GM12878 (cell line): ENCODE measurements at regions not wholly inside any gene's neighbourhood (a gene's known extent, or its start where the extent isn't known, plus 50 kb on each side); places are given as distances from the start of the nearest gene placed in this dataset.

Source experiments
- ATAC-seq: fragments of 200-7000 bp; cut with Tn5 transposase; 3 replicates; pipeline ENCODE4 v1.9.1; 2020; ENCODE audit warnings: mild to moderate bottlenecking, moderate library complexity
- BruUV-seq: library from RNA; stranded (reverse); fragments of 400-500 nt; replicated peaks from 2 replicates; lab custom pipeline; 2021; lab: Mats Ljungman, UMichigan
- CTCF ChIA-PET: fragments of 300-600 bp; sonication (Branson Sonifier 250); formaldehyde crosslinking; extraction: SDS; loops from one replicate; lab custom pipeline; 2021; ENCODE audit warnings: inconsistent platforms; lab: Yijun Ruan, JAX
- POLR2A ChIA-PET: fragments of 350-600 bp; formaldehyde crosslinking; extraction: SDS; loops from one replicate; lab custom pipeline; 2021; ENCODE audit warnings: inconsistent platforms; lab: Charles Lee
- RAD21 ChIA-PET: fragments of 300-600 bp; sonication (Branson Sonifier 250); formaldehyde crosslinking; loops from one replicate; lab custom pipeline; 2023; ENCODE audit warnings: antibody characterized with exemption; ENCODE audit not compliant: unreplicated experiment; lab: Charles Lee
- SMC1A ChIA-PET: fragments of 300-600 bp; sonication (Branson Sonifier 250); formaldehyde crosslinking; loops from one replicate; lab custom pipeline; 2023; ENCODE audit not compliant: unreplicated experiment, uncharacterized antibody; lab: Charles Lee
- DNase-seq: peaks from one replicate; pipeline ENCODE4 v3.0.0-alpha.2; 2011; ENCODE audit warnings: low read depth, low spot score
- FAIRE-seq: peaks from 3 replicates; lab custom pipeline; 2011; peaks lifted over from hg19 to GRCh38; lab: Jason Lieb, UNC
- H2AFZ ChIP-seq: 2 replicates; pipeline ENCODE4 v1.6.0; 2011; ENCODE audit warnings: low read depth, low read length, control low read depth; ENCODE audit not compliant: control insufficient read depth
- H3K27ac ChIP-seq: 2 replicates; pipeline ENCODE4 v1.5.1; 2011; ENCODE audit warnings: control low read depth; ENCODE audit not compliant: control insufficient read depth, insufficient read depth
- H3K27me3 ChIP-seq, 2 experiments: replicated peaks in 1 of 2; 2 replicates each; pipeline versions ENCODE4 v1.6.0 to v1.6.1; 2011; ENCODE audit warnings: low read length in 1 of 2; ENCODE audit not compliant: control insufficient read depth in 2 of 2, insufficient read depth in 2 of 2
- H3K36me3 ChIP-seq, 2 experiments: 2 replicates each; pipeline ENCODE4 v1.5.1; 2011; ENCODE audit warnings: low read length in 1 of 2; ENCODE audit not compliant: control insufficient read depth in 2 of 2, insufficient read depth in 2 of 2
- H3K4me1 ChIP-seq: 2 replicates; pipeline ENCODE4 v1.6.1; 2011; ENCODE audit warnings: mild to moderate bottlenecking, low read length, moderate library complexity, mixed read lengths; ENCODE audit not compliant: control insufficient read depth, insufficient read depth
- H3K4me2 ChIP-seq: 2 replicates; pipeline ENCODE4 v1.6.0; 2011; ENCODE audit warnings: control low read depth; ENCODE audit not compliant: control insufficient read depth, insufficient read depth
- H3K4me3 ChIP-seq: fragments of 200-600 bp; sonication (generic); 2 replicates; pipeline ENCODE4 v1.5.1; 2016
- H3K79me2 ChIP-seq: 2 replicates; pipeline ENCODE4 v1.6.0; 2011; ENCODE audit warnings: low read length; ENCODE audit not compliant: control insufficient read depth, insufficient read depth
- H3K9ac ChIP-seq: 2 replicates; pipeline ENCODE4 v1.8.0; 2011; ENCODE audit warnings: low read length, control low read depth, mixed read lengths; ENCODE audit not compliant: control insufficient read depth, insufficient read depth
- H3K9me3 ChIP-seq: replicated peaks from 3 replicates; pipeline ENCODE4 v1.5.1; 2011; ENCODE audit warnings: mild to moderate bottlenecking, low read length; ENCODE audit not compliant: control insufficient read depth, insufficient read depth
- H4K20me1 ChIP-seq: 2 replicates; pipeline ENCODE4 v1.6.0; 2011; ENCODE audit not compliant: control insufficient read depth, insufficient read depth
- BCLAF1 ChIP-seq: fragments of 450-650 bp; IDR thresholded peaks from 2 replicates; pipeline ENCODE4 v1.6.1; 2017; ENCODE audit warnings: antibody characterized with exemption, mild to moderate bottlenecking, moderate library complexity
- BRCA1 ChIP-seq: IDR thresholded peaks from 2 replicates; pipeline ENCODE4 v1.6.1; 2011; ENCODE audit warnings: low read depth, low read length, improper control_type of control experiment
- HDAC6 ChIP-seq: fragments of 200-600 bp; sonication (generic); IDR thresholded peaks from one replicate; pipeline ENCODE4 v1.8.0; 2017; ENCODE audit warnings: antibody characterized with exemption; ENCODE audit not compliant: unreplicated experiment
- IKZF1 ChIP-seq: fragments of 450-650 bp; conservative IDR thresholded peaks from 2 replicates; pipeline ENCODE4 v1.6.1; 2017; ENCODE audit warnings: antibody characterized with exemption, mild to moderate bottlenecking
- LARP7 ChIP-seq: fragments of 450-650 bp; IDR thresholded peaks from 2 replicates; pipeline ENCODE4 v1.6.1; 2017; ENCODE audit warnings: mild to moderate bottlenecking
- NFXL1 ChIP-seq: fragments of 450-650 bp; IDR thresholded peaks from 2 replicates; pipeline ENCODE4 v1.6.1; 2017; ENCODE audit warnings: antibody characterized with exemption, mild to moderate bottlenecking, borderline replicate concordance
- RBBP5 ChIP-seq: fragments of 200-600 bp; sonication (generic); conservative IDR thresholded peaks from 2 replicates; pipeline ENCODE4 v1.6.1; 2016
- RELA ChIP-seq: fragments of 450-650 bp; IDR thresholded peaks from 2 replicates; pipeline ENCODE4 v1.8.0; 2014; ENCODE audit warnings: borderline replicate concordance; ENCODE audit not compliant: partially characterized antibody
- TBL1XR1 ChIP-seq: IDR thresholded peaks from 2 replicates; pipeline ENCODE4 v1.6.1; 2012; ENCODE audit warnings: low read depth, low read length, improper control_type of control experiment
- WGBS: methylation state at CpG from one replicate; pipeline ENCODE4 v1.1.6; 2016; ENCODE audit warnings: low lambda C conversion rate; ENCODE audit not compliant: insufficient replicate concordance, insufficient coverage; ENCODE audit errors: missing lambda C conversion rate; 5-methylcytosine and 5-hydroxymethylcytosine counted together
- in situ Hi-C: fragments of 300-500 bp; cut with MboI; formaldehyde crosslinking; loops from 9 replicates; pipeline ENCODE4 v1.14.3; 2018; ENCODE audit warnings: mixed read lengths
- intact Hi-C: fragments of 100-400 bp; cut with micrococcal nuclease; formaldehyde crosslinking; loops from one replicate; pipeline ENCODE4 v1.14.2; 2022; ENCODE audit not compliant: unreplicated experiment
- TF ChIP-seq, protein P1 (sequence below): fragments of 450-650 bp; IDR thresholded peaks from 2 replicates; pipeline ENCODE4 v1.6.1; 2018; ENCODE audit warnings: mild to moderate bottlenecking, low read depth, moderate library complexity; ENCODE audit not compliant: partially characterized antibody

DNA sequence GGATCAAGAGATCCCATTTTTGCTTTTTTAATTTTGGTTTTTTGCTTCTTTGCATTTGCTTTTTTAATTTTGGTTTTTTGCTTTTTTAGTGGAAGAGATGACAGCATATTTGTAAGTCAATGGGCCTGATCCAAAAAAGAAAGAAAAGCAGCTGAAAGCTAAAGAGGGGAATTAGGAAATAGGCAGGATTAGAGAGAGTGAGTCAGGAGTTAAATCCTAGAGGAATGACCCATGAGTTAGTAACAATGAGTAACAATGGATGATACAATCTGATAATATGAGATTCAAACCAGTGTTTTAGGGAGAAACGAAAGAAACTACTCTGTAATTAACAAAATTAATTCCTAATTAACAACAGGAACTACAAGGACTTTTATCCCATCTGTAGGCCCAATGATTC, 111.2 kb upstream of the SGCG start (continued):
- no peak for TF ChIP-seq NFXL1
- TF ChIP-seq, all 136 proteins: peak for 0

DNA sequence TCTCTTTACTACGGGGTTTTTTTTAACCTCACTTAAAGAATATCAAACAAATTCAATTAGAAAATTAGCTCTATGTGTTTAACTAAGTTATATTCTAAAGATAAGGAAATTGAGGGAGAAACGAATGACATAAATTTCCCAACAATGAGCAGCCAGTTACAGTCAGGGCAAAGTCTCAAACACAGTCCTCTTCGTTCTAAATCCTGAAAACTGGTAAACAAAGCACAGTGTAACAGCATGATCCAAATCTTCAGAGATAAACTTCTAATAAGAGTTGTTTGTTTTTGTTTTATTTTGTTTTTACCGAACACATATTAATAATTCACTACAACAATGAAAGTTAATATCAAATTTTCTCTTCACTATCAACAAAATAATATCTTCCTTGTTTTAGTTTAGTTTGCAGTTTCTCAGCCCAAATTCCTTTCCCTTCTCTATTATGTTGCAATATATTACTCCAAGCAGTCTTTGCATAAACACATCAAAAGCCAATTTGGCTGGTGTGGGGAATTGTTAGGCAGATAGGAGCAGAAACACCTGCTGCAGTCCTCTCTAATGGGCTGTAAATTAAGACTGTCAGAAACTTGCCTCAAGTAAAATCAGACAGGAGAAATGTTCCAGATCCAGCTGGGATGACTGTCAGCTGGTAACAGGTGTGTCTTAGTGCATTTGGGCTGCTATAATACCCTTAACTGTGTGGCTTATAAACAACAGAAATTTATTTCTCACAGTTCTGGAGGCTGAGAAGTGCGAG, 106.5 kb upstream of the SGCG start:
- Histone ChIP-seq H3K36me3 (no peaks in the 10 kb centered on the region), H4K20me1 (no peaks in the 10 kb centered on the region), H3K9ac (no peak overlapping the region), H2AFZ (no peak overlapping the region), H3K4me3 (no peak overlapping the region), H3K4me1 (no peaks in the 10 kb centered on the region), H3K27me3 (no peaks in the 10 kb centered on the region), H3K9me3 (no peaks in the 10 kb centered on the region; the same call in 2 of the 3 replicates), H3K27ac (no peak overlapping the region), H3K4me2 (no peak overlapping the region), H3K79me2 (no peaks in the 10 kb centered on the region)
- FAIRE-seq: no peak
- RAD21 ChIA-PET: no interaction called here
- CTCF ChIA-PET: interaction anchor here (1.6 kb wide), 1 partner anchor 14 kb away, joined by 7 read pairs; no protein-coding TSS in a partner anchor
- no peak for TF ChIP-seq LARP7
- in situ Hi-C loops: no loop called here
- POLR2A ChIA-PET: no interaction called here
- no TSS peak for BruUV-seq
- SMC1A ChIA-PET: interaction anchor here (1.1 kb wide), 1 partner anchor 13 kb away, joined by 3 read pairs; no protein-coding TSS in a partner anchor
- intact Hi-C loops: no loop called here
- 14% methylated on average over 5 of the region's 5 CpGs for WGBS
- DNase-seq: no peak
- ATAC-seq: peak; percentile 56

- ChIA-PET CTCF (no interaction called here), POLR2A (no interaction called here), SMC1A (no interaction called here), RAD21 (no interaction called here)
- H3K27me3 ChIP-seq: no peaks in the 10 kb centered on the region
- no peaks in the 10 kb centered on the region for H3K36me3 ChIP-seq
- no peaks in the 10 kb centered on the region for H3K4me1 ChIP-seq
- no peaks in the 10 kb centered on the region for H4K20me1 ChIP-seq
- ATAC-seq (no peak), DNase-seq (no peak), FAIRE-seq (no peak)
- intact Hi-C loops (no loop called here), in situ Hi-C loops (no loop called here)
- H3K9ac ChIP-seq: no peak overlapping the region
- no peaks in the 10 kb centered on the region for H3K9me3 ChIP-seq
- BruUV-seq: no TSS peak
- no peak overlapping the region for H3K4me3 ChIP-seq
- no peak overlapping the region for H2AFZ ChIP-seq
- no peak overlapping the region for H3K4me2 ChIP-seq
- H3K79me2 ChIP-seq: no peaks in the 10 kb centered on the region
- 25% methylated on average over 5 of the region's 5 CpGs for WGBS
- H3K27ac ChIP-seq: no peak overlapping the region
- TF ChIP-seq, protein P1, sequence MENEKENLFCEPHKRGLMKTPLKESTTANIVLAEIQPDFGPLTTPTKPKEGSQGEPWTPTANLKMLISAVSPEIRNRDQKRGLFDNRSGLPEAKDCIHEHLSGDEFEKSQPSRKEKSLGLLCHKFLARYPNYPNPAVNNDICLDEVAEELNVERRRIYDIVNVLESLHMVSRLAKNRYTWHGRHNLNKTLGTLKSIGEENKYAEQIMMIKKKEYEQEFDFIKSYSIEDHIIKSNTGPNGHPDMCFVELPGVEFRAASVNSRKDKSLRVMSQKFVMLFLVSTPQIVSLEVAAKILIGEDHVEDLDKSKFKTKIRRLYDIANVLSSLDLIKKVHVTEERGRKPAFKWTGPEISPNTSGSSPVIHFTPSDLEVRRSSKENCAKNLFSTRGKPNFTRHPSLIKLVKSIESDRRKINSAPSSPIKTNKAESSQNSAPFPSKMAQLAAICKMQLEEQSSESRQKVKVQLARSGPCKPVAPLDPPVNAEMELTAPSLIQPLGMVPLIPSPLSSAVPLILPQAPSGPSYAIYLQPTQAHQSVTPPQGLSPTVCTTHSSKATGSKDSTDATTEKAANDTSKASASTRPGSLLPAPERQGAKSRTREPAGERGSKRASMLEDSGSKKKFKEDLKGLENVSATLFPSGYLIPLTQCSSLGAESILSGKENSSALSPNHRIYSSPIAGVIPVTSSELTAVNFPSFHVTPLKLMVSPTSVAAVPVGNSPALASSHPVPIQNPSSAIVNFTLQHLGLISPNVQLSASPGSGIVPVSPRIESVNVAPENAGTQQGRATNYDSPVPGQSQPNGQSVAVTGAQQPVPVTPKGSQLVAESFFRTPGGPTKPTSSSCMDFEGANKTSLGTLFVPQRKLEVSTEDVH: no peak
- TF ChIP-seq BRCA1: no peak
- TF ChIP-seq TBL1XR1: no peak
- no peak for TF ChIP-seq BCLAF1
- no peak for TF ChIP-seq RELA
- TF ChIP-seq RBBP5: no peak
- no peak for TF ChIP-seq IKZF1
- no peak for TF ChIP-seq HDAC6
These were observed 99.6 kb upstream of the SGCG start for GRCh38 chr13:23081220-23081619.
